ENCODE measurements at regions not wholly inside any gene's neighbourhood (a gene's known extent, or its start where the extent isn't known, plus 50 kb on each side); places are given as distances from the start of the nearest gene placed in this dataset.

DNA sequence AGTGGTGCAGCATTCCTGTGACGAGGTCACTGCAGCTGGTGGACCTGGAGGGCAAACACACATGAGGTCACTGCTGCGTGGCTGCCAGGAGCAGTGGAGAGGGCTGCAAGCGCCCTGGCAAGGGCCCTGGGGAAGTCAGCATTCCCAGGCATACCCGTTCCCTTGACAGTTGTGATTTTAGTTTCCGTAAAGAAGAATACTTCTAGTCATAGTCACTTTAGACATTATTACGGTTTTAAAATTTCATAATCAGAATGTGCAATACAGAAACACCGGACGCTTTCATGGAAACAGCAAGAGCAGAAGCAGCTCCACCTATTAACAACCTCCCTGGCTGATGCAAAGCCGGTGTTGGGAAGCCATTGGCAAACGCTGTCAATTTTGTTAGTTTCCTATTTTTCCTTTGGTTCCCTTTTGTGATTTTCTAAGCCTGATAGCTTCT lies 129.8 kb downstream of the GADD45G start:
- POLR2A ChIA-PET: no interaction called here
- Histone ChIP-seq H3K4me1 (ENCODE audit: control insufficient read depth, insufficient read depth, low read length) (no peaks in the 10 kb centered on the region), H3K9me3 (ENCODE audit: control insufficient read depth, insufficient read depth, low read depth, low read length) (no peaks in the 10 kb centered on the region), H3K27ac (ENCODE audit: extremely low read depth, low read depth, low read length) (no peak overlapping the region), H3K4me3 (ENCODE audit: low read depth, low read length) (no peak overlapping the region), H3K36me3 (ENCODE audit: control insufficient read depth in 2 of 2, insufficient read depth in 1 of 2, low read length in 2 of 2) (no peaks in the 10 kb centered on the region)
- CTCF ChIA-PET: interaction anchor here (0.6 to 1.4 kb wide), 4 partner anchors 14 to 378 kb away, joined by 3 to 5 read pairs (median 4); no protein-coding TSS in a partner anchor
- TF ChIP-seq, protein P1, sequence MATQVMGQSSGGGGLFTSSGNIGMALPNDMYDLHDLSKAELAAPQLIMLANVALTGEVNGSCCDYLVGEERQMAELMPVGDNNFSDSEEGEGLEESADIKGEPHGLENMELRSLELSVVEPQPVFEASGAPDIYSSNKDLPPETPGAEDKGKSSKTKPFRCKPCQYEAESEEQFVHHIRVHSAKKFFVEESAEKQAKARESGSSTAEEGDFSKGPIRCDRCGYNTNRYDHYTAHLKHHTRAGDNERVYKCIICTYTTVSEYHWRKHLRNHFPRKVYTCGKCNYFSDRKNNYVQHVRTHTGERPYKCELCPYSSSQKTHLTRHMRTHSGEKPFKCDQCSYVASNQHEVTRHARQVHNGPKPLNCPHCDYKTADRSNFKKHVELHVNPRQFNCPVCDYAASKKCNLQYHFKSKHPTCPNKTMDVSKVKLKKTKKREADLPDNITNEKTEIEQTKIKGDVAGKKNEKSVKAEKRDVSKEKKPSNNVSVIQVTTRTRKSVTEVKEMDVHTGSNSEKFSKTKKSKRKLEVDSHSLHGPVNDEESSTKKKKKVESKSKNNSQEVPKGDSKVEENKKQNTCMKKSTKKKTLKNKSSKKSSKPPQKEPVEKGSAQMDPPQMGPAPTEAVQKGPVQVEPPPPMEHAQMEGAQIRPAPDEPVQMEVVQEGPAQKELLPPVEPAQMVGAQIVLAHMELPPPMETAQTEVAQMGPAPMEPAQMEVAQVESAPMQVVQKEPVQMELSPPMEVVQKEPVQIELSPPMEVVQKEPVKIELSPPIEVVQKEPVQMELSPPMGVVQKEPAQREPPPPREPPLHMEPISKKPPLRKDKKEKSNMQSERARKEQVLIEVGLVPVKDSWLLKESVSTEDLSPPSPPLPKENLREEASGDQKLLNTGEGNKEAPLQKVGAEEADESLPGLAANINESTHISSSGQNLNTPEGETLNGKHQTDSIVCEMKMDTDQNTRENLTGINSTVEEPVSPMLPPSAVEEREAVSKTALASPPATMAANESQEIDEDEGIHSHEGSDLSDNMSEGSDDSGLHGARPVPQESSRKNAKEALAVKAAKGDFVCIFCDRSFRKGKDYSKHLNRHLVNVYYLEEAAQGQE (tag by site-specific recombination; IDR thresholded peaks at IDR 0.05): no peak
- no peak for TF ChIP-seq ZBTB7A (tag by site-specific recombination; IDR thresholded peaks at IDR 0.05; ENCODE audit: low read depth)
- TF ChIP-seq ZBTB8A (tag by site-specific recombination; IDR thresholded peaks at IDR 0.05): no peak
- TF ChIP-seq, protein P2, sequence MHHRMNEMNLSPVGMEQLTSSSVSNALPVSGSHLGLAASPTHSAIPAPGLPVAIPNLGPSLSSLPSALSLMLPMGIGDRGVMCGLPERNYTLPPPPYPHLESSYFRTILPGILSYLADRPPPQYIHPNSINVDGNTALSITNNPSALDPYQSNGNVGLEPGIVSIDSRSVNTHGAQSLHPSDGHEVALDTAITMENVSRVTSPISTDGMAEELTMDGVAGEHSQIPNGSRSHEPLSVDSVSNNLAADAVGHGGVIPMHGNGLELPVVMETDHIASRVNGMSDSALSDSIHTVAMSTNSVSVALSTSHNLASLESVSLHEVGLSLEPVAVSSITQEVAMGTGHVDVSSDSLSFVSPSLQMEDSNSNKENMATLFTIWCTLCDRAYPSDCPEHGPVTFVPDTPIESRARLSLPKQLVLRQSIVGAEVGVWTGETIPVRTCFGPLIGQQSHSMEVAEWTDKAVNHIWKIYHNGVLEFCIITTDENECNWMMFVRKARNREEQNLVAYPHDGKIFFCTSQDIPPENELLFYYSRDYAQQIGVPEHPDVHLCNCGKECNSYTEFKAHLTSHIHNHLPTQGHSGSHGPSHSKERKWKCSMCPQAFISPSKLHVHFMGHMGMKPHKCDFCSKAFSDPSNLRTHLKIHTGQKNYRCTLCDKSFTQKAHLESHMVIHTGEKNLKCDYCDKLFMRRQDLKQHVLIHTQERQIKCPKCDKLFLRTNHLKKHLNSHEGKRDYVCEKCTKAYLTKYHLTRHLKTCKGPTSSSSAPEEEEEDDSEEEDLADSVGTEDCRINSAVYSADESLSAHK (tag by site-specific recombination; IDR thresholded peaks at IDR 0.05): no peak
- TF ChIP-seq, protein P3, sequence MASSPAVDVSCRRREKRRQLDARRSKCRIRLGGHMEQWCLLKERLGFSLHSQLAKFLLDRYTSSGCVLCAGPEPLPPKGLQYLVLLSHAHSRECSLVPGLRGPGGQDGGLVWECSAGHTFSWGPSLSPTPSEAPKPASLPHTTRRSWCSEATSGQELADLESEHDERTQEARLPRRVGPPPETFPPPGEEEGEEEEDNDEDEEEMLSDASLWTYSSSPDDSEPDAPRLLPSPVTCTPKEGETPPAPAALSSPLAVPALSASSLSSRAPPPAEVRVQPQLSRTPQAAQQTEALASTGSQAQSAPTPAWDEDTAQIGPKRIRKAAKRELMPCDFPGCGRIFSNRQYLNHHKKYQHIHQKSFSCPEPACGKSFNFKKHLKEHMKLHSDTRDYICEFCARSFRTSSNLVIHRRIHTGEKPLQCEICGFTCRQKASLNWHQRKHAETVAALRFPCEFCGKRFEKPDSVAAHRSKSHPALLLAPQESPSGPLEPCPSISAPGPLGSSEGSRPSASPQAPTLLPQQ (tag by site-specific recombination; IDR thresholded peaks at IDR 0.05): no peak
- TF ChIP-seq, protein P4, sequence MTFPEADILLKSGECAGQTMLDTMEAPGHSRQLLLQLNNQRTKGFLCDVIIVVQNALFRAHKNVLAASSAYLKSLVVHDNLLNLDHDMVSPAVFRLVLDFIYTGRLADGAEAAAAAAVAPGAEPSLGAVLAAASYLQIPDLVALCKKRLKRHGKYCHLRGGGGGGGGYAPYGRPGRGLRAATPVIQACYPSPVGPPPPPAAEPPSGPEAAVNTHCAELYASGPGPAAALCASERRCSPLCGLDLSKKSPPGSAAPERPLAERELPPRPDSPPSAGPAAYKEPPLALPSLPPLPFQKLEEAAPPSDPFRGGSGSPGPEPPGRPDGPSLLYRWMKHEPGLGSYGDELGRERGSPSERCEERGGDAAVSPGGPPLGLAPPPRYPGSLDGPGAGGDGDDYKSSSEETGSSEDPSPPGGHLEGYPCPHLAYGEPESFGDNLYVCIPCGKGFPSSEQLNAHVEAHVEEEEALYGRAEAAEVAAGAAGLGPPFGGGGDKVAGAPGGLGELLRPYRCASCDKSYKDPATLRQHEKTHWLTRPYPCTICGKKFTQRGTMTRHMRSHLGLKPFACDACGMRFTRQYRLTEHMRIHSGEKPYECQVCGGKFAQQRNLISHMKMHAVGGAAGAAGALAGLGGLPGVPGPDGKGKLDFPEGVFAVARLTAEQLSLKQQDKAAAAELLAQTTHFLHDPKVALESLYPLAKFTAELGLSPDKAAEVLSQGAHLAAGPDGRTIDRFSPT (tag by site-specific recombination; IDR thresholded peaks at IDR 0.05): no peak
- TF ChIP-seq ZNF274 (IDR thresholded peaks at IDR 0.05; ENCODE audit: low read length): no peak
- TF ChIP-seq ZNF274 (tag by site-specific recombination; IDR thresholded peaks at IDR 0.05; ENCODE audit: borderline replicate concordance): no peak
- TF ChIP-seq ZNF530 (tag by site-specific recombination; IDR thresholded peaks at IDR 0.05; ENCODE audit: low read depth): no peak
- TF ChIP-seq, protein P5, sequence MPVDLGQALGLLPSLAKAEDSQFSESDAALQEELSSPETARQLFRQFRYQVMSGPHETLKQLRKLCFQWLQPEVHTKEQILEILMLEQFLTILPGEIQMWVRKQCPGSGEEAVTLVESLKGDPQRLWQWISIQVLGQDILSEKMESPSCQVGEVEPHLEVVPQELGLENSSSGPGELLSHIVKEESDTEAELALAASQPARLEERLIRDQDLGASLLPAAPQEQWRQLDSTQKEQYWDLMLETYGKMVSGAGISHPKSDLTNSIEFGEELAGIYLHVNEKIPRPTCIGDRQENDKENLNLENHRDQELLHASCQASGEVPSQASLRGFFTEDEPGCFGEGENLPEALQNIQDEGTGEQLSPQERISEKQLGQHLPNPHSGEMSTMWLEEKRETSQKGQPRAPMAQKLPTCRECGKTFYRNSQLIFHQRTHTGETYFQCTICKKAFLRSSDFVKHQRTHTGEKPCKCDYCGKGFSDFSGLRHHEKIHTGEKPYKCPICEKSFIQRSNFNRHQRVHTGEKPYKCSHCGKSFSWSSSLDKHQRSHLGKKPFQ (tag by site-specific recombination; IDR thresholded peaks at IDR 0.05): no peak
- TF ChIP-seq ZFHX2 (tag by site-specific recombination; conservative IDR thresholded peaks at IDR 0.05): no peak
- TF ChIP-seq ZNF48 (tag by site-specific recombination; IDR thresholded peaks at IDR 0.05): no peak
- TF ChIP-seq SP3 (tag by site-specific recombination; IDR thresholded peaks at IDR 0.05): no peak
